Neural crest cell (in vitro differentiated cells): ENCODE measurements at regions not wholly inside any gene's neighbourhood (a gene's known extent, or its start where the extent isn't known, plus 50 kb on each side); places are given as distances from the start of the nearest gene placed in this dataset.

Source experiments
- DNase-seq: peaks from one replicate; pipeline ENCODE4 v3.0.0; 2021; ENCODE audit warnings: low read depth, mixed read lengths, low spot score
- H3K27ac Mint-ChIP-seq: one replicate; pipeline ENCODE4 v1.8.0; 2021; ENCODE audit warnings: mild to moderate bottlenecking, mixed read lengths; ENCODE audit not compliant: unreplicated experiment
- H3K27me3 Mint-ChIP-seq: 2 replicates; pipeline ENCODE4 v1.8.0; 2021; ENCODE audit warnings: low read depth, mild to moderate bottlenecking, mixed read lengths
- H3K36me3 Mint-ChIP-seq: 2 replicates; pipeline ENCODE4 v1.8.0; 2021; ENCODE audit warnings: low read depth, mild to moderate bottlenecking, mixed read lengths
- H3K4me1 Mint-ChIP-seq: 2 replicates; pipeline ENCODE4 v1.8.0; 2021; ENCODE audit warnings: mixed read lengths
- H3K4me3 Mint-ChIP-seq: one replicate; pipeline ENCODE4 v1.8.0; 2021; ENCODE audit warnings: mild to moderate bottlenecking, mixed read lengths
- H3K9me3 Mint-ChIP-seq: 2 replicates; pipeline ENCODE4 v1.8.0; 2021; ENCODE audit warnings: mixed read lengths
- CTCF ChIP-seq: fragments of 200-600 bp; sonication (generic); conservative IDR thresholded peaks from 2 replicates; pipeline ENCODE4 v1.5.0; 2021; ENCODE audit warnings: antibody characterized with exemption, mild to moderate bottlenecking

GRCh38 chr11:15579287-15580001, 464.7 kb downstream of the INSC start:
- DNase-seq = no peak
- H3K9me3 Mint-ChIP-seq = no peaks in the 10 kb centered on the region

GRCh38 chr11:15580056-15580774, 465.5 kb downstream of the INSC start:
- Mint-ChIP-seq H3K27ac (no peak overlapping the region), H3K4me1 (peaks cover 5% of the 10 kb centered on the region), H3K36me3 (no peaks in the 10 kb centered on the region), H3K9me3 (no peaks in the 10 kb centered on the region), H3K27me3 (no peaks in the 10 kb centered on the region), H3K4me3 (no peak overlapping the region)
- DNase-seq = no peak
- TF ChIP-seq CTCF = no peak

More at GRCh38 chr11:15579287-15580001, 464.7 kb downstream of the INSC start:
- H3K27ac Mint-ChIP-seq = no peak overlapping the region
- no peaks in the 10 kb centered on the region for H3K36me3 Mint-ChIP-seq
- H3K27me3 Mint-ChIP-seq = no peaks in the 10 kb centered on the region
- no peak overlapping the region for H3K4me3 Mint-ChIP-seq
- peaks cover 1% of the 10 kb centered on the region for H3K4me1 Mint-ChIP-seq
- TF ChIP-seq CTCF = no peak

- no peaks in the 10 kb centered on the region for H3K27me3 Mint-ChIP-seq
Observed at GRCh38 chr11:15580775-15581095, 466.0 kb downstream of the INSC start.

GRCh38 chr11:15584158-15584557, 469.4 kb downstream of the INSC start:
- no peak overlapping the region for H3K4me3 Mint-ChIP-seq

More at GRCh38 chr11:15580775-15581095, 466.0 kb downstream of the INSC start:
- Mint-ChIP-seq H3K4me1 (peaks cover 5% of the 10 kb centered on the region), H3K27ac (no peak overlapping the region), H3K36me3 (no peaks in the 10 kb centered on the region), H3K4me3 (no peak overlapping the region), H3K9me3 (no peaks in the 10 kb centered on the region)
- no peak for DNase-seq
- TF ChIP-seq CTCF = no peak

More at GRCh38 chr11:15584158-15584557, 469.4 kb downstream of the INSC start:
- DNase-seq = no peak
- H3K27ac Mint-ChIP-seq = no peak overlapping the region
- no peaks in the 10 kb centered on the region for H3K36me3 Mint-ChIP-seq
- H3K27me3 Mint-ChIP-seq = no peaks in the 10 kb centered on the region
- peaks cover 5% of the 10 kb centered on the region for H3K4me1 Mint-ChIP-seq
- no peaks in the 10 kb centered on the region for H3K9me3 Mint-ChIP-seq
- TF ChIP-seq CTCF = no peak
